GM19351 (cell line): ENCODE measurements at regions not wholly inside any gene's neighbourhood (a gene's known extent, or its start where the extent isn't known, plus 50 kb on each side); places are given as distances from the start of the nearest gene placed in this dataset.

ENCODE experiments used
- ATAC-seq: cut with Tn5 transposase; IDR thresholded peaks from one replicate; pipeline ENCODE4 v1.9.1; 2021; ENCODE audit warnings: mild to moderate bottlenecking, moderate library complexity; ENCODE audit not compliant: unreplicated experiment

- no peak for ATAC-seq
These were observed 62.3 kb upstream of the CTBP2 start for GRCh38 chr10:125222515-125223308.

DNA sequence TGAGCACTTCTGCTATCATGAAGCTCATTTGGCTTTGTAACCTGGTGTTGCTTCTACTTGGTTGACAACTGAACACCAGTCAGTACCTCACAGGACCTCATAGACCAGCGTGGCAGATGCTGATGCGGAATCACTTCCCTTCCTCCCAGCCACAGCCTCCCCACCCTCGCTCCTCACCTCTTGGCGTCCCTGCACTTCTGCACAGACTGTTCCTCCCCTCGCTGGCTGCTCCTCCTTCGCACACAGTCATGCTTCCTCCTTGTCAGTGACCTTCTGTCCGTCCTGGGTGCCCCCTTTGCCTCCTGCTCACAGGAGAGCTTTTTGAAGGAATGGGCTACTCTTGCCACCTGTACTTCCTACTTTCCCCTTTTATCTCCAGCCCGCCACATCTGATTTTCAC, 61.4 kb upstream of the CTBP2 start:
- ATAC-seq, result no peak

GRCh38 chr10:125219776-125220175, 59.4 kb upstream of the CTBP2 start:
- no peak for ATAC-seq

DNA sequence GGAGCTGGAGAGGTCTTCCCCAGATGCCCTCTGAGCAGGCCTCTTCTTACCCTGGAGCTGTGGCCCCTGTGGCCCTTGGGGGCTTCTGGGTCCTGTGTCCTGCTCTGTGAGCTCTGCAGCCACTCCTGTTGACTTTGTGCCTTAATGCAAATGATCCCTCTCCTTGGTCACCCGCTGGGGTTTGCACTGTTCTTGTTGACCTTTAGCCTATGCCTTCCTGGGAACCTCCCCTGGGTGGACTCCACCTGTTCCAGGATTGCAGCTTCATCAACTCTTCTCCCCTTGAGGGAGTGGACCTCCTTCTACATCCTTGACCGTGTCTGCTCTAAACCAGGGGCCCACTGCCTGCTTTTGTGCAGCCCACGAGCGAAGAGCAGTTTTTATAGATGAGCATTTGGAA, 58.6 kb upstream of the CTBP2 start:
- no peak for ATAC-seq

DNA sequence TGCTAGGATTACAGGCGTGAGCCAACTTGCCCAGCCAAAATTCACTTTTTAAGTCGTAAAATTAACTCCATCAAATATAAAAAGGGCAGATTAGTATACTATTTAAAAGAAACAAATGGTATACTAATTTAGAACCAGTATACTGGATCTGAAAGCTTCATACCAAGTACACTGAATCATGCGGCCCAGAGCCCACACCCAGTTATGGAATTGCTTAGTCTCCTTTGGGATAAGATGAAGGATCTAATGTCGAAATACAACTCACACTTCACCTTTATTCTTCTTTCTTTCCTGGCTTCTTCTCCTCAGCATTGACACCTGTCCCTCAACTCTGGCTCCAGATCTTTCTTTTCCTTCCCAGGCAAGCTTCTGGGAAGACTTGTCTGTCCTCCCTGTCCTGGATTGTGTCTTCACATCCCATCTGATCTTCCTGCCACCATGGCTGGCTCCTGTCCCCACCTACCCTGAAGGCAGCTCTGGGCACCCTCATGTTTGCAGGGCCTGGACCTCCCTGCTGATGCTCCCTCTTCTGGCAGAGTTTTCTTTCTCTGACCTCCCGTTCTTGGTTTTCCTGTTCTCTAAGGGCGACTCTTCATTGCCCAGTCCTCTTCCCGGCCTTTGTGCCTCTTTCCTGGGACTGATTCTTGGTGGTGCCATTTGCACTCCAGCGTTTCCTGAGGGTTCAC, 57.8 kb upstream of the CTBP2 start:
- ATAC-seq, result no peak

- ATAC-seq, result no peak
These were observed 56.5 kb upstream of the CTBP2 start for GRCh38 chr10:125216861-125217260.

DNA sequence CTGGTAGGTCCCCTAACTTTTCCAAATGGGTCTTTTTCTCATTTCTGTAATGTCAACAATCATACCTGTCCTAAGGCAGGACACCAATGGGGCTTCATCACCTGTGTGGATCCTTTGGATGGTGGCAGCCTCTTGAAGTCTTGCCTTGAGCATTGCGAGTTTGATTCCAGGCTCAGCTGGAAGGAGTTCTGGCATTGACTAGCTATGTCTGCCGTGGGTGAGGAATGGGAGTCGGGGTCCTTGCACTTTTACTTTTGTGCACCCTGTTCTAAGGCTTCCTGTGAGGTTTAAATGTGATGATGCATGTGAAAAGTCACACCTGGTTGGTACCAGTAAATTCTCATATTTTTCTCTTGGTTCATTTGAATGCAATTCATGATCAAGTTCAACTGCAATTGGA, 55.9 kb upstream of the CTBP2 start:
- no peak for ATAC-seq

DNA sequence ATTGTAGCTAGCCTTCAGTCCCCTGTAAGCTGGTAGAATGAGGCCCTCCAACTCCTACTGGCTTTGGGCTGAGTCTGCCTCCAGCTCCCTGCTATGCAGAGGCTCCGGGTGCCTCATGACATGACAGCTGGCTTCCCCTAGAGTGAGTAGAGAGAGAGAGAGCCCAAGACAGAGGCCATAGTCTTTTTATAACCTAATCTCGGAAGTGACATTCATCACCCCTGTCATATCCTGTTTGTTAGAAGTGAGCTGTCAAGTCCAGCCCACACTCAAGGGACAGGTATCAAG, 53.9 kb upstream of the CTBP2 start:
- ATAC-seq, result no peak

GRCh38 chr10:125213541-125214282, 53.3 kb upstream of the CTBP2 start:
- ATAC-seq, result no peak

GRCh38 chr10:125212150-125212809, 51.9 kb upstream of the CTBP2 start:
- ATAC-seq, result no peak
